ENCODE measurements at regions not wholly inside any gene's neighbourhood (a gene's known extent, or its start where the extent isn't known, plus 50 kb on each side); places are given as distances from the start of the nearest gene placed in this dataset.

GRCh38 chr3:76645724-76646123, 394.2 kb upstream of the ROBO2 start:
- DNase-seq, result no peak

- no peak for DNase-seq
Observed at GRCh38 chr3:76646921-76647562, 392.9 kb upstream of the ROBO2 start.

- no peak for DNase-seq
Observed at GRCh38 chr3:76651784-76652183, 388.1 kb upstream of the ROBO2 start.

GRCh38 chr3:76652524-76652923, 387.4 kb upstream of the ROBO2 start:
- no peak for DNase-seq

GRCh38 chr3:76653640-76654251, 386.2 kb upstream of the ROBO2 start:
- DNase-seq, result no peak

- no peak for DNase-seq
Observed at GRCh38 chr3:76656531-76657070, 383.3 kb upstream of the ROBO2 start.

- no peak for DNase-seq
Observed at GRCh38 chr3:76657909-76658308, 382.0 kb upstream of the ROBO2 start.

GRCh38 chr3:76661527-76662250, 378.2 kb upstream of the ROBO2 start:
- no peak for DNase-seq

- no peak for DNase-seq
Observed at GRCh38 chr3:76664816-76665215, 375.1 kb upstream of the ROBO2 start.

- DNase-seq, result no peak
Observed at GRCh38 chr3:76668653-76669052, 371.2 kb upstream of the ROBO2 start.

- no peak for DNase-seq
Observed at GRCh38 chr3:76669322-76669721, 370.6 kb upstream of the ROBO2 start.

- no peak for DNase-seq
Observed at GRCh38 chr3:76673171-76673570, 366.7 kb upstream of the ROBO2 start.

GRCh38 chr3:76679541-76679940, 360.4 kb upstream of the ROBO2 start:
- DNase-seq, result no peak

- no peak for DNase-seq
Observed at GRCh38 chr3:76683256-76683655, 356.6 kb upstream of the ROBO2 start.

- no peak for DNase-seq
Observed at GRCh38 chr3:76684946-76685345, 355.0 kb upstream of the ROBO2 start.

GRCh38 chr3:76685858-76686257, 354.0 kb upstream of the ROBO2 start:
- no peak for DNase-seq

GRCh38 chr3:76687019-76687418, 352.9 kb upstream of the ROBO2 start:
- DNase-seq, result no peak

GRCh38 chr3:76694063-76694462, 345.8 kb upstream of the ROBO2 start:
- no peak for DNase-seq

GRCh38 chr3:76698136-76698706, 341.7 kb upstream of the ROBO2 start:
- DNase-seq, result no peak

- DNase-seq, result no peak
Observed at GRCh38 chr3:76699846-76700245, 340.1 kb upstream of the ROBO2 start.

- DNase-seq, result no peak
Observed at GRCh38 chr3:76700323-76700722, 339.6 kb upstream of the ROBO2 start.

- no peak for DNase-seq
Observed at GRCh38 chr3:76702676-76703075, 337.2 kb upstream of the ROBO2 start.

GRCh38 chr3:76715426-76715825, 324.5 kb upstream of the ROBO2 start:
- DNase-seq, result no peak

GRCh38 chr3:76723366-76723765, 316.5 kb upstream of the ROBO2 start:
- no peak for DNase-seq

Data from 8988T (cell line).